Skeletal muscle satellite cell (primary cell): ENCODE measurements at regions not wholly inside any gene's neighbourhood (a gene's known extent, or its start where the extent isn't known, plus 50 kb on each side); places are given as distances from the start of the nearest gene placed in this dataset.

Source experiments
- H3K27me3 ChIP-seq: 2 replicates; pipeline ENCODE4 v1.7.0; 2013; ENCODE audit warnings: low read length; ENCODE audit not compliant: control insufficient read depth, insufficient read depth
- H3K36me3 ChIP-seq: 2 replicates; pipeline ENCODE4 v1.7.0; 2013; ENCODE audit warnings: mild to moderate bottlenecking, control low read depth, low read length; ENCODE audit not compliant: insufficient read depth
- H3K4me1 ChIP-seq: 2 replicates; pipeline ENCODE4 v1.7.0; 2013; ENCODE audit warnings: low read length; ENCODE audit not compliant: control insufficient read depth, insufficient read depth
- H3K4me2 ChIP-seq: 2 replicates; pipeline ENCODE4 v1.7.0; 2013; ENCODE audit warnings: mild to moderate bottlenecking, low read length
- H3K4me3 ChIP-seq: 2 replicates; pipeline ENCODE4 v1.7.0; 2013; ENCODE audit warnings: low read length
- H3K9ac ChIP-seq: 2 replicates; pipeline ENCODE4 v1.7.0; 2013; ENCODE audit warnings: mild to moderate bottlenecking, low read depth, low read length, moderate library complexity
- H3K9me3 ChIP-seq: replicated peaks from 2 replicates; pipeline ENCODE4 v1.7.0; 2013; ENCODE audit warnings: mild to moderate bottlenecking, control low read depth, low read length

- no peaks in the 10 kb centered on the region for H3K36me3 ChIP-seq
- H3K4me2 ChIP-seq, result no peak overlapping the region
- peaks cover 28% of the 10 kb centered on the region for H3K27me3 ChIP-seq
- H3K9me3 ChIP-seq, result no peaks in the 10 kb centered on the region
- H3K9ac ChIP-seq, result no peak overlapping the region
- H3K4me3 ChIP-seq, result no peak overlapping the region
- H3K4me1 ChIP-seq, result peaks cover 9% of the 10 kb centered on the region
Observed at GRCh38 chr15:70286113-70286806, 188.5 kb upstream of the TLE3 start.

GRCh38 chr15:70284438-70285214 is 186.9 kb upstream of the TLE3 start:
- H3K9ac ChIP-seq, result no peak overlapping the region

GRCh38 chr15:70283511-70283910 is 185.8 kb upstream of the TLE3 start:
- H3K4me3 ChIP-seq, result no peak overlapping the region
- H3K9ac ChIP-seq, result no peak overlapping the region
- H3K4me1 ChIP-seq, result peaks cover 9% of the 10 kb centered on the region
- H3K9me3 ChIP-seq, result no peaks in the 10 kb centered on the region
- no peaks in the 10 kb centered on the region for H3K36me3 ChIP-seq
- H3K4me2 ChIP-seq, result no peak overlapping the region
- H3K27me3 ChIP-seq, result peaks cover 5% of the 10 kb centered on the region

More at GRCh38 chr15:70284438-70285214, 186.9 kb upstream of the TLE3 start:
- H3K36me3 ChIP-seq, result no peaks in the 10 kb centered on the region
- H3K27me3 ChIP-seq, result peaks cover 11% of the 10 kb centered on the region
- peaks cover 9% of the 10 kb centered on the region for H3K4me1 ChIP-seq
- no peak overlapping the region for H3K4me3 ChIP-seq
- H3K9me3 ChIP-seq, result no peaks in the 10 kb centered on the region
- no peak overlapping the region for H3K4me2 ChIP-seq

- H3K36me3 ChIP-seq, result no peaks in the 10 kb centered on the region
Observed at GRCh38 chr15:70281811-70282307, 184.1 kb upstream of the TLE3 start.

GRCh38 chr15:70281261-70281810 is 183.6 kb upstream of the TLE3 start:
- H3K9me3 ChIP-seq, result no peaks in the 10 kb centered on the region
- H3K4me3 ChIP-seq, result no peak overlapping the region
- H3K9ac ChIP-seq, result no peak overlapping the region
- peaks cover 9% of the 10 kb centered on the region for H3K4me1 ChIP-seq
- peaks cover 2% of the 10 kb centered on the region for H3K27me3 ChIP-seq
- no peak overlapping the region for H3K4me2 ChIP-seq
- no peaks in the 10 kb centered on the region for H3K36me3 ChIP-seq

More at GRCh38 chr15:70281811-70282307, 184.1 kb upstream of the TLE3 start:
- H3K27me3 ChIP-seq, result peaks cover 5% of the 10 kb centered on the region
- H3K4me3 ChIP-seq, result no peak overlapping the region
- H3K4me2 ChIP-seq, result no peak overlapping the region
- H3K9ac ChIP-seq, result no peak overlapping the region
- peaks cover 9% of the 10 kb centered on the region for H3K4me1 ChIP-seq
- H3K9me3 ChIP-seq, result no peaks in the 10 kb centered on the region

GRCh38 chr15:70280781-70281180 is 183.1 kb upstream of the TLE3 start:
- no peaks in the 10 kb centered on the region for H3K27me3 ChIP-seq

GRCh38 chr15:70279096-70279495 is 181.4 kb upstream of the TLE3 start:
- peaks cover 9% of the 10 kb centered on the region for H3K4me1 ChIP-seq
- H3K27me3 ChIP-seq, result no peaks in the 10 kb centered on the region
- no peaks in the 10 kb centered on the region for H3K9me3 ChIP-seq
- H3K9ac ChIP-seq, result no peak overlapping the region
- H3K4me2 ChIP-seq, result no peak overlapping the region
- no peaks in the 10 kb centered on the region for H3K36me3 ChIP-seq
- H3K4me3 ChIP-seq, result no peak overlapping the region

More at GRCh38 chr15:70280781-70281180, 183.1 kb upstream of the TLE3 start:
- Histone ChIP-seq H3K36me3 (no peaks in the 10 kb centered on the region), H3K9me3 (no peaks in the 10 kb centered on the region), H3K4me3 (no peak overlapping the region), H3K9ac (no peak overlapping the region), H3K4me2 (no peak overlapping the region), H3K4me1 (peaks cover 9% of the 10 kb centered on the region)

- Histone ChIP-seq H3K9ac (no peak overlapping the region), H3K4me1 (peaks cover 9% of the 10 kb centered on the region), H3K36me3 (no peaks in the 10 kb centered on the region), H3K4me3 (no peak overlapping the region), H3K27me3 (no peaks in the 10 kb centered on the region), H3K4me2 (no peak overlapping the region), H3K9me3 (no peaks in the 10 kb centered on the region)
Observed at GRCh38 chr15:70278644-70279043, 180.9 kb upstream of the TLE3 start.

GRCh38 chr15:70277556-70277955 is 179.8 kb upstream of the TLE3 start:
- Histone ChIP-seq H3K4me3 (no peak overlapping the region), H3K9me3 (no peaks in the 10 kb centered on the region), H3K4me1 (peaks cover 9% of the 10 kb centered on the region), H3K9ac (no peak overlapping the region), H3K4me2 (no peak overlapping the region), H3K27me3 (no peaks in the 10 kb centered on the region), H3K36me3 (no peaks in the 10 kb centered on the region)

- Histone ChIP-seq H3K4me2 (no peak overlapping the region), H3K4me1 (peaks cover 8% of the 10 kb centered on the region), H3K27me3 (no peaks in the 10 kb centered on the region), H3K4me3 (no peak overlapping the region), H3K9ac (no peak overlapping the region), H3K36me3 (no peaks in the 10 kb centered on the region), H3K9me3 (no peaks in the 10 kb centered on the region)
Observed at GRCh38 chr15:70276401-70276800, 178.7 kb upstream of the TLE3 start.

- Histone ChIP-seq H3K4me1 (peaks cover 14% of the 10 kb centered on the region), H3K4me3 (no peak overlapping the region), H3K9me3 (no peaks in the 10 kb centered on the region), H3K4me2 (no peak overlapping the region), H3K36me3 (no peaks in the 10 kb centered on the region), H3K9ac (no peak overlapping the region), H3K27me3 (no peaks in the 10 kb centered on the region)
Observed at GRCh38 chr15:70275461-70276138, 177.9 kb upstream of the TLE3 start.
